EL (cell line): ENCODE measurements at regions not wholly inside any gene's neighbourhood (a gene's known extent, or its start where the extent isn't known, plus 50 kb on each side); places are given as distances from the start of the nearest gene placed in this dataset.

Source experiments
- DNase-seq: peaks from one replicate; pipeline ENCODE4 v3.0.0-alpha.2; 2016

DNA sequence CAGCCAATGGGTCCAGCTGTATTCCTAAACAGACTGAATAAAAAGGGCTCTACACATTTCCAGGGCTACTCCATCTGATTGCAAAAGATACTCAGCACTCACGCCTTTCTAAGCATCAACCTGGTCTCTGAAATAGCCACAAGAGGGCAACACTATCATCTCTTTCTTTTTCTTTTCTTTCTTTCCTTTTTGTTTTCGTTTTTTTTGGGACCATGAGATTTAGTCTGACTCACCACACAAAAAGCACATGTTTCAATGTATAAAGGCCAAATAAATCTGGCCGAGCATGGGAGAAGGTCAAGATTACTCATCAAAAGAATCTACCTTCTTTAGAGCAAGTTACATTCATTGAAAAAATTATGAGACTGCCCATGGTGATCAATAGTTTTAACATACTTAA is 805.6 kb upstream of the ARGLU1 start:
- no peak for DNase-seq

DNA sequence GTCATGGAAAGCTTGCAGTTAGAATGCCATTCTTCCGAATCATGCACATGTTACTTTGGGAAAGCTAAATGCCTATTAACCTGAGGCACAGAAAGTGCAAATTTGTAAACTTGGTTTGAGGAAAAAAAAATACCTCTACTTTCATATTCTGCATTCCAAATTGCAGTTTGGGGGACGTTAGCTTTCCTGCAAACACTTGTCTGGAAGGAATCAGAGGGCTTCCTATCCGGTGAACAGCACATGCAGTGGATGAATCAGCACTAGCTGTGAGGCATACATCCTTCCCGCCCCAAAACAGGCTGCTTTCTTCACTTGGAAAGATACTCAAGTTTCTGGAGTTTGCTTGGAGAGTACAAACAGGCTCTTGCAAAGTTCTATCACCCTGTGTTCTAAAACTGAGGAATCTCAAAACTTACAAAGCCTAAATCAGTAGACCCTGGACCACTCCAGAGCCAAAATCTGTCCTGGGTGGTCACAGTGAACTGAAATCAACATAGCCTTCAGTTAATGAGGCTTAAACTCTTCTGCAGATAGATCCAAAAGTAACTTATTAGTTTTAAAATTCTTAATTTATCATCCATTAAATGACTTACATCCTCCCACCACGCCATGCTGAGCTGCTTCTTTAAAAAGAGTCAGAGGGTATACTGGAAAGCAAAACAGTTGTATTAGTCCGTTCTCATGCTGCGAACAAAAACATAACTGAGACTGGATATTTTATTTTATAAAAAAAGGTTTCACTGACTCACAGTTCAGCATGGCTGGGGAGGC is 802.3 kb upstream of the ARGLU1 start:
- DNase-seq: no peak

DNA sequence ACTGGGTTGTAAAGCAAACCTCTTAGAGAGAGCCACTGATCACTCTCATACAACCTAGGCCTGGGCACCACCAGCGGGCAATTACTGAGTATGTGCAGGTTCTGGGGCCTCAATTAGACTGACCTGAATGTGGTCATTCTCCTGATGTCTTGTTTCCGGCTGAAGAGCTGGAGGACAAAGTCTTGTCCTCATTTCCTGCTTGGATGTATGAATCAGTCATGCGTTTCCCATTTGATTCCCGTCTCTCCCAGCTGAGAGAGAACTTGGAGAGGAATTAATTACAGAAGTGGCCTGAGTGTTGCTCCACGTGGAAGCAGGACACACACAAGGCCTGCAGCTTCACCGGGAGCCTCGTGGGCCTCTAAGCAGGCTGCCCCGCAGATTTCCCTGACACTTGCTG is 799.3 kb upstream of the ARGLU1 start:
- no peak for DNase-seq

DNA sequence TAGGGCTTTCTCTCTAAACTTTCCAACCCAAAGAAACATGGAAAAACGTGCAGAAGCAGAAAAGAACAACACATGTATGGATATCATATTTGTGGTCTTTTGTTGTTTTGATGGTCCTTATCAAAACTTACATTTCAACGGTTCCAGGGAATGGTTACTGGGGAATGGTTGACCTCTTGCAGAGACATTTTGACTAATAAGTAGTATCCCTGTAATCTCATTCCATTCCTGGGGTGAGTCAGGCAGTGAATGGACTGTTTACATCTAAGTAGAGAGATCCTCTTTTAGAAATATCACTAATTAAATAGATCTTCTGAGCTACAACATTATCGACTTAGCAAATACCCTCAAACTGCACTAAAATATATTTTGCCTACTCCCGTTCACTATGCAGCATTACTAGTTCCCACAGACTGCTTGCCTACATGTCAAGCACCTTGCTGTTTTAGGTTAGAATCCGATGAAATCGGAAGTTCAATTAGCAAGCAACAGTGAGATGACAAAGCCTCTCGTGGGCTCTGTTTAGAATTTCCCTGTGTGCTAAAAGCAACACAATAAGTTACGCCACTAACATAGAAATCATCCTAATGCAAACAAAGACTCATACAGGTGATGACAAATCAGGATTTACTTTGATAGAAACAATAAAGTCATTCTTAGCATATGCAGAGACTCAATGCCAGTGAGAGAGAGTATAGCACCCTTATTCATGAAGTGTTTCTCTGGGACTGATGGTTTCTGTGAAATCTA is 797.7 kb upstream of the ARGLU1 start:
- no peak for DNase-seq

DNA sequence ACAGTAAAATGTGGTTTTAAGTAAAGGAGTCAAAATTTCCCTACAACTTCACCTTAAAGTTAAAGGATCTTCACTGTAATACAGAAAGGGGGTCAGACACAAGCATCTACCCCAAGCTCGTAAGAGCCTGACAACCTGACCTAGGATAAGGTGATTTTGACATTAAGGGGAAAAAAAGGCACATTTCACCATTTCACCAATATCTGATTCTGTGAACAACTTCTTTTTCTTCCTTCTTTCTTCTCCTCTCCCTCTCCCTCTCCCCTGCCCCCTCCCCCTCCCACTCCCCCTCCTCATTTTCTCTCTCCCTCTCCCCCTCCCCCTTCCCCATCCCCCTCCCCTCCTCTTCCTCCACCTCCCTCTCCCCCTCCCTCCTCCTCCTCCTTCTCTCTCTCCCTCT is 796.7 kb upstream of the ARGLU1 start:
- DNase-seq: no peak

DNA sequence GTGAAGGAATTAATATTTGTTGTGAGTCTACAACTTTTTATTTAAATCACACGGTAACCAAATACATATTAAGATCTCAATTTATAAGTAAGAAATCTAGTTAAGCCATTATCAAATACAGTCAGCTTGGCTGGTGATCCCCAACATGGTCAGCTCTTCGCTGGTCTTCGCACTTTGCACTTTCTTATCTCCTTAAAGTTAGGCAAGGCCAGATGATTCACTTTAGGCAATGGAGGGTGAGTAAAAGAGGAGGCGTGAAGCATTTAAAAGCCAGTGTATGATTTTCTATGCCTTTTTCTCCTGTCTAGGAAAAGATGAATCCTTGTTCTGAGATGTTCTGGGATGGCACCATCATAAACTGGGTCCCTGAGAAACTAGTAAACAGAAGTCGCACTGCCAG is 793.7 kb upstream of the ARGLU1 start:
- no peak for DNase-seq

DNA sequence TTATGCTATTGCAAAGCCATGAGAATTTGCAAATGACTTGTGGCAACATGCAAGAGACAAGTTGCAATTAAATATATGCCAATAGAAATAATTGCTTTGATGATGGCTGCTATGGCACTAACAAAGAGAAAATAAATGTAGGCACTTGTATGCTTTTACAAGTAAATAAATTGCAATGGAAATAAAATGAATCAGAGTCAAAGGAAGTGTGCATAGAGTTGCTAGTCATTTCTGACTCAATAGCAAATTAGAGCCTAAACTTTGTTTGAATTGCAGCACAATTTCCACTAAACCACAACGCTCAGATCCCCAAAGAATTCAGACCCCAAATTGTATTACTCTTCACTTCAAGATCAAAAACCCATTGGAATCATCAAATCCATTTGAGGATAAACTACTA is 792.1 kb upstream of the ARGLU1 start:
- no peak for DNase-seq

DNA sequence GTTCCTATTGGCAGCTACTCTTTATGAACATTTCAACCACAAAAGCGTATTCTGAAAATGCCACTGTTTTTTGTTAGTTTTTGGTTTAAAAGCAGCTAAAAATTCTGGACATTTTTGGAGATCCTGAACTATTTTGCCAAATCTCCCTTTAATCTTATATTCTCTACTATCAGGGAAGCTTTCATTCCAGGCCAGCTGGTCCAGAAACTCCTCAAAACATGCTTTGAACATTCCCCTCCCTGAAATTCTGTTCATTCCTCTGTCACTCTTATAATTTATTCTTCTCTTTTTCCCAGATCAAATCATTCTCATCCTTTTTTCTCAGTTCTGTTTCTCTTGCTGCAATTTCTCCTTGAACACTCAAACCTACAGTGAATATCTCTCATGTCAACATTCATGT is 790.9 kb upstream of the ARGLU1 start:
- no peak for DNase-seq

DNA sequence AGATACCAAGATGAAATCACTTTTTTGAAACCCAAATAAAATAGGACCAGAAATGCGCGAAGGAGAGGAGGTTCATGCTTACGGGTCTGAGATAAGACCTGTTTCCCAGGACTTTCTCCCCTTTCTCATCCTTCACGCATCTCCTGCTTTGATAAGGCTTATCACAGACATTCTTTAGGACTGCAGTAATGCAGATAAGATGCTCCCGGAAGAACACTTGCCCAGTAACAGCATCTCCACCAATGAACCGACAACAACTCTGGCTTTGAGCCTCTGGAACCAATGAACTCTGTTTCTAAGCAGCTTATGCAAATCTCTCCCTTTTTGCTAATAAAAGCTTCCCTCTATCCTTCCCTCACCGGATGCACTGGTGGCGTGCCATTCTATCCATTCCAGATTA is 783.4 kb upstream of the ARGLU1 start:
- DNase-seq: no peak

DNA sequence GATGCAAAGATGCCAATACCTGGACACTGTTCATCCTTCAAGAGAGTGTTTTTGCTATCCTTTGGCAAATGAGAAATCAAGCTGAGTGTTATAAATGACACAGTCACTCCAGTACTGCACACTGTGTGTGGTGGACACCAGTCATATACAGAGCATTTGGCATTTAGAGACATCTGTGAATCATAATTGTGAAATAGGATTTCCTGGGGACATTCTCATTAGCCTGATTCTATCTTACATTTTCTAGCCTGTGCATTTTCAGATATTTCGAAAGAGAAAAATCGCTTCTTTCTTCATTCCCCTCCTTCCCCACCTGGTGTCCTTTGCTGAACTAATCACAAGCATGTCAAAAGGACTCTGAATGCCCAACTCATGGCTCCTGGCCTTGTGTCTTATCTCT is 781.0 kb upstream of the ARGLU1 start:
- no peak for DNase-seq

DNA sequence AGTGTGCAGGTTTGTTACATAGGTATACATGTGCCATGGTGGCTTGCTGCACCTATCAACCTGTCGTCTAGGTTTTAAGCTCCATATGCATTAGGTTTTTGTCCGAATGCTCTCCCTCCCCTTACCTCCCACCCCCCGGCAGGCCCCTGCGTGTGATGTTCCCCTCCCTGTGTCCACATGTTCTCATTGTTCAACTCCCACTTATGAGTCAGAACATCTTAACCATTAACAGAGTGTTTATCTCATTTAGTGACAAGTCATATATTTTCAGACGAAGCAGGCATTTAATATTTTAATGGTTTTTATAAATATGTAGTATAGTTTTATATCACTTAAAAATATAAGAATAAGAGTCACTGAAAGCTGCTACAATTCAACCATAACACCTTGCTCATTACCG is 780.5 kb upstream of the ARGLU1 start:
- DNase-seq: no peak

DNA sequence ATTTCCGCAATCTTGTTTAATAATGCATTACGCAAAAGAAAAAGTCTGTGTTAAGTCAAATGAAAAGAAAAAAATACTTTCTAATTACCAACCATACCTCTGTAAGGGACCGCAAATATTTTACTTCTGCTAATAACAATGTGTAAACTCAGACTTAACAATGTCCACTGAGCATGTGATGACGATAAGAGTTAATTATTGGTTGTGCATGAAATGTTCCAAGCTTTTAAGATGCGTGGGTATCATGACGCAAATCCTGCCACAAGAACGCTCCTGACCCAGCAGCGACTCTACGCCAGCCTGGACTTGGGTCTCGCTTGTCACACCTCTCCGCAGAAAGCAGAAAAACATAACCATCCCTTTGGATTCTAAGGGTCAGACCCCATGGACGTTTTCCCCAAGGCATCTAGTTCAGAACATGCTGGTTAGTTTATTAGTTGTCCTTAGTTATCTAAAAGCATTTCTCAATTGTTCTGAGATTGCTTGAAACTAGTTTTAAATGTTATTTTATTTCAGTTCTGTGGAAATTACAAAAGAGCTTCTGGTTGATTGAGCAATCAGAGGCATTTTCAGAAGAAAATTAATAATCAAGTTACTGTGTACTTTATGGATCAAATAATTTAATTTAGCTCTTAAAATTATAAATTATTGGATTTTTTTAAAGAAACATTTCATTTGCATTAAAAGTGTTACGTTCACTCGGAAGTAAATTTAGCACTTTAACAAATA is 779.9 kb upstream of the ARGLU1 start:
- DNase-seq: no peak

DNA sequence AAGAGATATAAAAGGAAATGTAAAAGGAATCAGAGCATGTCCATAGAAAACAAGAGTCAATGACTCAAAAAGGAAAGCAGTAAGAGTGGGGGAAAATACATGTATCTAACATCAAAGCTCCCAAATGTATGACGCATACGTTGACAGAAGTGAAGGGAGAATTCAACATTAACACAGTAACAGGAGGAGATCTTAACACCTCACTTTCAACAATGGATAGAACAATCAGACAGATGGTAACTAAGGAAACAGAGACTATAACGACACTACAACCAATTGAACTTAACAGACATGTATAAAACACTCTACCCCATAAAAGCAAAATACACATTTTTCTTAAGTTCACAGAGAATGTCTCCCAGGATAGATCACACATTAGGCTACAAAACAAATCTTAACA is 774.8 kb upstream of the ARGLU1 start:
- DNase-seq: no peak

DNA sequence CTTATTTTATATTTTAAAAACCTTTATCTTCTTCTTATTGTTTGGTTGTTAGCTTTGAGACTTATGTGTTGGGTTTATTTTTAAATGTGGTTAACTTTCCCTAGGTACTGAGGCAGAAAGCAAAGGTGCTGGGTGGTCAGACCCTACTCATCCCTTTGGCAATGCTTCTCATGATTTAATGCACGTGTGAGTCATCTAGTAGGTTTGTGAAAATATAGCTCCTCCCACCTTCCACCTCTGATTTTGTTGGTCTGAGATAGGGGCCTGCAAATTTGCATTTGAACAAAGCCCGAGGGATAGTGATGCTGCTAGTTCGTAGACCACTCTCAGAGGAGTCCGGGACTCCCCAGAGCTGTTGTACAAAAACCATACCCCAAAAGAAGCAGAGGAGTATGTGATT is 771.3 kb upstream of the ARGLU1 start:
- no peak for DNase-seq

DNA sequence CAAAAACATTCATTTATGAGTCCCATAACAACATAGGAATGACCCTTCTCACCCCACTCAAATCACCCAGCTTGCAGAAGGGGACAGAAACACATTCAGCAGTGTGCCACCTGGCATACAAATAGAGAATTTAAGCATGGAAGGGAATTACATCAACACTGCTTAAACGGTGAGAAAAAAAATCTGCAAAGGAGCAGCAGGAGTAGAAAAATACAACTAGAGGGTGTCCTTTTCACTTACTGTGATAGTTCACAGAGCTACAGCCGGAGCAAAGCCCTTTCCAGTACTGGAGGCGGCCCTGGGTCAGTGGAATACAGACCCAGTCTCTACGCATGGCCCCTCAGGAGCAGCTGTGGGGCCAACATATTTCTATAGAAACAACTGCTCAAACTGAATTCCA is 764.3 kb upstream of the ARGLU1 start:
- DNase-seq: no peak

DNA sequence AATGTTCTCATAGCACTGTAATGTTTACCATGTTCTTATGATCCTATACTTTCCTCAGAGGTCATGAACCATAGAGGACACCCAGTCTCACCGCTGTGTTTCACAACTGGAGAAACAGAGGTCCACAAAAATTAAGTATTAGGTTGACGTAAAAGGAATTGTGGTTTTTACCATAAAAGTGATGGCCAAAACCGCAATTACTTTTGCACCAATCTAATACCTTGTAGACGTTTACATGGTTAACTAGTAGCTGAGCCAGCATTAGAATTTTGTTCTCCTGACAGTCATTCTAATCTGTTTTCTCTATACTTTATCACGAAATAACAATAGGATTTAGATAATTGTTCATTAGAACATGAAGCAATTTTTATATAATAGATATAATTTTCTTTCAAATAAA is 763.4 kb upstream of the ARGLU1 start:
- no peak for DNase-seq

DNA sequence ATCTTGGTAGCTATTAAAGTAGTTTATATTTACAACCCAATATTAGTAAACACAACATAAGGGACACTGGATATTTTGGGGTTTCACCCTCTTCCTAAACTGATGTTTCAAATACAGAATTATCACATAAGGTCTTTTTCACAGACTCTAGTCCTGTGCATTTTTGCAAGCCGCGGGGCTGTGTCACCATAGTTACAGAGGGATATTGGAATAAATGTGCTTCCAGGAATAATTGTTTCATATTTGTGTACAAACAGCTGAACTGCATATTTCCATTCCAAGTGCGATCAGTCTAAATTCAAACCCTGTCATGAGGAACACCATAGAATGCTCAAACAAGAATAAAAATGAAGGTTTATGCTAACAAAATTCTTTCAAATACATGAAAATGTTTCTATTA is 762.5 kb upstream of the ARGLU1 start:
- DNase-seq: no peak

DNA sequence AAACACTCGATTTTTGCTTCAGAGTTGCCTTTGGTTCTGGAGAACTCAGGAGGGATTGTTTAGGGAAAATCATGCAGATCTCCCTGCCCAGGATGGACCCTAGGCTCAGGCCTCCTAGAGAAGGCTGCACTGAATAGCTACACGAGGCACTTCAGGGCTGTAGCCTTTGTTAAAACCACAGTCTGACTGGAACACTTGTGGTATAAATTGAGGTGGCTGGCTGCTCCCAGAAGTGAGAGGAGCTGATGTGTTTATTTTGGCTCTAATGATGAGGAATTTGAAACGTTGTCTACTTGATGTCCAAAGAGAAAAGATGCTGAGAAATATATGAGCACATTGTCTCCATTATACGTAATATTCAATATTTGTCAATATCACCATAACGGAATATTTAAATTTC is 762.1 kb upstream of the ARGLU1 start:
- no peak for DNase-seq

DNA sequence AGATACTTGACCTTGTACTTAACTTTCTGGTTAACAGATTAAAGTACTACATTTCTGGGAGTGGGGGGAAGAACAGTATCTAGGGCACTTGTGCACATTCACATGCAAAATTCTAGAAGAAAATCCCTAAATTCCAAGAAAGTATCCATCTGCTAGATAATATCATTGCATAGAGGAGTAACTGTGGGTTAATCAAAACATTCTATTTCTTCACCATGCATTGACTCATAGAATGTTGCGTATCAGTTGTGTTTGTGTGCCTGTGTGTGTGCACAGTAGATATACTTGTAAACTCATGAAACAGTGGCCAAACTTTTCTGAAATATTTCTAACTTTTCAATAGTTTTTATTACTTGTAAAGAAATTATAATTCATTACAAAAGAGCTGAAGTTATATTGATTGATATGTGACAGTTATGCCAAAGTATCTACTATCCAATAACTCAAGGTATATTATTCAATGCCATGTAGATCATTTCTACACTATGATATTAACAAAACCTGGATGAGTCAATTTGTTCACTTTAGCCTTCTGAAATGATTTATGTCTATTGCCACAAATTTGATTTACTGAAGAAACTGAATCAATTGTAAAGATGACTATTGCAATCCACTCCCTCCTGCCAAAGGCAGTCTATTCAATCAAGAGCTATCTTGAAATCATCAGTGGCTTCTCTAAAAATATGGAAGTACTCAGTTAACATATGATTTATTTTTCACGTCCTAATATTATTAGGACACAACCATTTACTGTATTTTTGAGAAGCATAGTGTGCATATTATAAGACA is 756.7 kb upstream of the ARGLU1 start:
- DNase-seq: no peak

DNA sequence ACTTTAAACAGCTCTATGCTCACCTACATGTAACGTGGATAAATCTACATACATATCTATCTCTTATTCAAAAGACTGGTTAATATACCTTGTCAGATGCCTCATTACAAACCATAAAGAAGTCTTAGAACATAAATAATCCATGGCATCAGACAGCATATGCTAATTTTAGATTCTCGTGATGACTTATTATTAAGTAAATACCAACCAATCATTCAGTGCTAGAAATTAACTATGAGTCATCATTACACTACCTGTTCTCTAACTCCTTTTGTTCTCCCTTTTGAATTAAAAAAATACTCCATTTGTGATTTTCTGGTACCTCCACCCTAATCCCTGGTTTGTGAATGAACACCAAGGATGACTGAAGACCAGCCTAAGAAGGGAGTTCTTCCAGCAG is 754.3 kb upstream of the ARGLU1 start:
- DNase-seq: no peak

DNA sequence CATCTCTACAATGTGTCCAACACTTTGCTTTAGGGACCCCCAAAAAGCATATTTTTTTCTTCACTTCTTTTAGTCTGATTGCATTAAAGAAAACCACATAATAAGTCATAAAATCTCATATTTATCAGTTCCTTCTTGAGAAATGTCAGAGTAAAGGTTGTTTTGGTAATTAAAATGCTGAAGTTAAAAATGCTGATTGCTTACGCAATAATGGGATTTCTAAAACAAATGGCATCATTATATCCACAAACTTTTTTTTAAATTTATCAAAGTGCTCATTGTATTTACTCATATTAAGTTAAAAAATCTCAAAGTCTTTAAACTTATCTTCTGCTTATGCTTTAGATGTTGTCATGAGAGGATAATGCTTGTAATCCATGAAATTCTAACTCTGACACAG is 737.2 kb upstream of the ARGLU1 start:
- DNase-seq: no peak

DNA sequence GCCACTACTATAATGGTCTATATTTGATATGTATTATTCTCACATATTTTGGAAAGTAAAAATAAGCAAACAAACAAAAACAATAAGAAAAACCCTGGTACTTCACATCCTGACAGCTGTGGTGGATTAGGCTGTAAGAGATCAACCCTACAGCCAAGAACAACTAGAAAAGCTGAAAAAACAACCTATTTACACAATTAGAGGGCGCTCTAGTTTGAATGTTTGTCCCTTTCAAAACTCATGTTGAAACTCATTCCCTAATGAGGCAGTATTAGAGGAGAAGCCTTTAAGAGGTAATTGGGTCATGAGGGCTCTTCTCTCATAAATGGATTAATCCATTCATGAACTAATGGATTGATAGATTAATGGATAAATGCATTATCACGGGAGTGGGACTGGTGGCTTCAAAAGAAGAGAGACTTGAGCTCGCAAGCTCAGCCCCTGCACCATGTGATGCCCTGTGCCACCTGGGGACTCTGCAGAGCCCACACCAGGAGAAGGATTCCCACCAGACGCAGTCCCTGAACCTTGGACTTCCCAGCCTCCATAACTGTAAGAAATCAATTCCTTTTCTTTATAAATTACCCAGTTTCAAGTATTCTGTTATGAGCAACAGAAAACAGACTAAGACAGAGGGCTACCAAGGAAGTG is 733.9 kb upstream of the ARGLU1 start:
- DNase-seq: no peak

DNA sequence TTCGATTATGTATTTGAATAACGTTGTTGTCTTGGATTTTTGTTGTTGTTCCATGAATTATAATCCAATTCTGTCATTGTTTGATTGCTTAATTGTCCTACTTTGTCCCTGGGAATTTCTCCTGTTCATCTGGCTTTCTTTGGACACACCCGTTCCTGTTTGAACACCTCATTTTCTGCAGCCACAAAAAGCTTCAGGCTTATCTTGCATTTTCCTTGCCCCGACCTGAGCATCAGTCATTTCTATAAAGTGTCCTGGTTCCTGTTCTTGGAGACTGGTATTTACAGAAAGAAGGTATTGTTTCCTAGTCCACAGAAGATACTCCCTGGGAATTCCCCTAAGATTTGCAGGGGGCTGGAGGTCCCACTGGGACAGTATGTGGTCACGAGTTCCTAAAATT is 731.8 kb upstream of the ARGLU1 start:
- no peak for DNase-seq
